ENCODE measurements at regions not wholly inside any gene's neighbourhood (a gene's known extent, or its start where the extent isn't known, plus 50 kb on each side); places are given as distances from the start of the nearest gene placed in this dataset.

DNA sequence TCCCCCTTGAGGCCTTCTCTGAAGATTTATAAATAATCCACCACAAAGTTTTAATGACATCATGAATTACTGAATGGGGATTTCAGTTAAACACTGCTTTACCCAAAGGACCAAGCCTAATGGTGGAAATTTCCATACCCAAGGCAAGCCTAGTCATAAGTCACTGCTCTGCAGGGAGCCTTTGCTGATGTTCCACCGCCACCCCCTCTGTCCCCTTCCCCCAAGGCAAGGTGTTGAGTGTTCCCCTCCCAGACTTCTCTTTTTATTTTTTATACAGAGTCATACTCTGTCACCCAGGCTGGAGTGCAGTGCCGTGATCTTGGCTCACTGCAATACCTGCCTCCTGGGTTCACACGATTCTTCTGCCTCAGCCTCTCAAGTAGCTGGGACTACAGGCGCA lies 76.4 kb upstream of the FUNDC1 start:
- TF ChIP-seq CTCF (conservative IDR thresholded peaks at IDR 0.05 in 1 of 2, IDR thresholded peaks at IDR 0.05 in 1 of 2; ENCODE audit: low read depth in 1 of 2, low read length in 2 of 2) (no peak), EZH2 (IDR thresholded peaks at IDR 0.05; ENCODE audit: low read length, missing control alignments) (no peak)

Measured in fibroblast of lung (primary cell).